ENCODE measurements at regions not wholly inside any gene's neighbourhood (a gene's known extent, or its start where the extent isn't known, plus 50 kb on each side); places are given as distances from the start of the nearest gene placed in this dataset.

- DNase-seq (ENCODE audit: low read depth) = no peak
Observed at GRCh38 chr18:2172881-2173280, 398.4 kb downstream of the METTL4 start.

DNA sequence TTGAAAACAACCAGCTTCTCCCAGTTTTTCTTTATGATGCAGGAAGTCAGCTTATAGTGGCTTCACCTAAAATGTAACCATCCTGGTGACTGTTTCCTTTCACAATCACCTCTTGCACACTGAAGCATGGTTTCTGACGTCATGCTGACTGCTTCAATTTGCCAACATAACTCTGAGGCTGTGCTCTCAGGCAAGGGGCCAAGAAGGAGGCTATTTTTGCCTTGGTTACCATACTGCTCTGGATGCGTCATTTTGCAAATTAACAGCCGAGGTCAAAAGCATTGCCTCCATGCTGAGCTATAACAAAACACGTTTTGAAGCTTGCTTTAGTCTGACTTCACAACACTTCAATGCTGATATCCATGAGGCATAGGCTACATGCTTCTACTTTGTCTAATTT lies 397.8 kb downstream of the METTL4 start:
- DNase-seq (ENCODE audit: low read depth) = peak; percentile 14

- DNase-seq (ENCODE audit: low read depth) = no peak
Observed at GRCh38 chr18:2178036-2178435, 393.3 kb downstream of the METTL4 start.

DNA sequence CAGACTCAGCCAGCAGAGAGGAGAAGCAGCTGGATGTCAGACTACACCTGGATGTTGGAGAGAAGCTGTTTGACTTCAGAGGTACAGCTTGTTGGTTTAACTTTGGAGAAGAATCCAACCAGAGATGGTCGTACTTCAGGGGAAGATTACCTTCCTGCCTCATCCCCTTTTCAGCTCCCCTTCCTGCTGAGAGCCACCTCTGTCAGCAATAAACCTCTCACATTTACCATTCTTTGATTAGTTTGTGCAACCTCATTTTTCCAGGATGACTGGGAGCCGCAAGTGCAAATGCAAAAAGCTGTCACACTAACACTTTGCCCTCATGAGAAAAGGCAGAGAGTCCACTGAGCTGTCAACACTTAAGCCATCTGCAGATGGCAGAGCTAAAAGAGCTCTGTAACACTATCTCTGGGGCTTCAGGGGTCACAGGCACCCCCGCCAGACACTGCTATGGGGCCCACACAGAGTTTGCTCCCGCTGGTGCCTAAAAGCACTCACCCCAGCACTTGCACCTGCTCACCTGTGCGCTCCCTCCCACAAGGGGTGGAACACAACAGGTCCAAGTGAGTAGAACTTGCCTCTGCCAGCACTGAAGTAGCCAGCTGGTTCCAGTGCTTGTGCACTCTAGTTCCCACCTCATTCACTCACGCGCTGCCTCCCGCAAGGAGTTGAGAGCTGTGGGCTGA lies 391.7 kb downstream of the METTL4 start:
- no peak for DNase-seq (ENCODE audit: low read depth)

DNA sequence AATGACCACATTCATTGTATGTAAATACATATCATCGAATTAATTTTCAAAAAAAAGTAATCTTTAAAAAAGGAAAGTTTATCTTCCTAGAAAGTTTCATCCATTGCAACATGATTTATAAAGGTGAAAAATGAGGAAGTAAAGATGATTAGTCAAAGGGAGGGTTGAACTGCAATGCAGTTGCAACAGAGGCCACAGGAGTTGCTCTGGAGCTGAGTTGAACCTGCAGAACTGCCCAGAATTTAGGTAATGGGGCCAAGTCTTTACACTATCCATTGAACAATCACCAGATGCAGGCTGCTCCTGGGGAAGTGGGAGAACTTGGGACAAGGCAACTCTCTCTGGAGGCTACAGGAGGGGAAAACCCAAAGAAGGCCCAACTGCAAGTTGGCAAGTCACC lies 390.7 kb downstream of the METTL4 start:
- DNase-seq (ENCODE audit: low read depth) = no peak

- DNase-seq (ENCODE audit: low read depth) = no peak
Observed at GRCh38 chr18:2183432-2183831, 387.9 kb downstream of the METTL4 start.

GRCh38 chr18:2186967-2187366 lies 384.3 kb downstream of the METTL4 start:
- DNase-seq (ENCODE audit: low read depth) = no peak

- DNase-seq (ENCODE audit: low read depth) = no peak
Observed at GRCh38 chr18:2188258-2188657, 383.0 kb downstream of the METTL4 start.

GRCh38 chr18:2191180-2191790 lies 380.0 kb downstream of the METTL4 start:
- DNase-seq (ENCODE audit: low read depth) = no peak

DNA sequence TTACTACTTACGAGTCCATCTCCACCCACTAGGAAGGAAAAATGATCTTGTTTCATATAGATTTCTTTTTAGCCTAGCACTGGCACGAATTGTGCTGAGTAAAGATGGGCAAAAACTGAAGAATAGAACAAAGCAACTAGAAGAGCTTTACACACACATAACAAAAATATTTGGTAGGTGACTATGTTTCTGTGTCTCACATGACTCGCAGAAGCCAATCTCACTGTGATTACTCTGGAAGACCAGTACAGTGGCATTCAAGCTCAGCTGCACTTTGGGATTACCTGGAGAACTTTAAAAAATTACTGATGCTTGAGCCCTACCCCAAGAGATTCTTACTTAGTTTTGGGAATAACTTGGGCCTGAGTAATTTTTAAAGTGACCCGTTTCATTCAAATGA lies 378.7 kb downstream of the METTL4 start:
- no peak for DNase-seq (ENCODE audit: low read depth)

GRCh38 chr18:2197946-2198345 lies 373.4 kb downstream of the METTL4 start:
- no peak for DNase-seq (ENCODE audit: low read depth)

GRCh38 chr18:2199060-2199459 lies 372.2 kb downstream of the METTL4 start:
- no peak for DNase-seq (ENCODE audit: low read depth)

GRCh38 chr18:2201036-2201600 lies 370.2 kb downstream of the METTL4 start:
- DNase-seq (ENCODE audit: low read depth) = no peak

DNA sequence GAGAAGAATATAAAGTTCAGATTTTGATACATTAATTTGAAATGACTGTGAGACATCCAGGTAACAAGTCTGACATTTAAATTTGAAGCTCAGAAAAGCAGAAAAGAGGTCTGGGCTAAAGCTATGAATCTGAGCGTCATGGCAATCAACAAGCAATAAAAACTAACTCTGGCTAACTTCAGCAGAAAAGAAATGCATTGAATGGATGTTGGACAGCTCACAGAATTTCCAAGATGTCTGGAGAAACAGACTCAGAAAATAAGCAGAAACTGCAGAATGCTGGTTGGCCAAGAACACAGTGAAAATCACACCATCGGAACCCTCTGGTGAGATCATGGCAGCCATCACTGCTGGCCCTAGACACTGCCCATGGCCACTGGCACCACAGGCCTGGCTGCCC lies 366.6 kb downstream of the METTL4 start:
- DNase-seq (ENCODE audit: low read depth) = no peak

- no peak for DNase-seq (ENCODE audit: low read depth)
Observed at GRCh38 chr18:2207294-2207693, 364.0 kb downstream of the METTL4 start.

DNA sequence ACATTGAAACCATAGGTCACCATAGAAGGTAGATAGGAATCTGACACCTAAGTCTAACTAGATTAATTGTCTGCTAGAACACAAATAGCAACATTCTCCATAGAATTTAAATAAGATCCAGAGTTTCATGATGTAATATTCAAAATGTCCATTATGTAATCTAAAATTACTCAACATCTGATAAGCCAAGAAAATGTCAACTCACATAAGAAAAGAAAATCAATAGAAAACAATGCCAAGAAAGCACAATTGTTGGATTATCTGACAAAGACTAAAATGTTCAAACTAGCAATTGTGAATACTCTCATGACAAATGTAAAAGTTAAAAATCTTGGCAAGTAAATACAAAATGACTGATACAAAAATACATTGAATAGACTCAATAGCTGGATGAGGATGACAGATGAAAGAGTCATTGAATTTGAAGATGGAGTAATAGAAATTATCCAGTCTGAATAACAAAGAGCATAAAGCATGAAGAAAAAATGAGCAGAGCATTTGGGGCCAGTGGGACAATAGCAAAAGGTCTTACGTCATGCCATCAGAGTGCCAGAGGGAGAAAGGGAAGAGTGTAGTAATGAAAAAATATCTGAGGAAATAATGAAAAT lies 358.6 kb downstream of the METTL4 start:
- DNase-seq (ENCODE audit: low read depth) = no peak

DNA sequence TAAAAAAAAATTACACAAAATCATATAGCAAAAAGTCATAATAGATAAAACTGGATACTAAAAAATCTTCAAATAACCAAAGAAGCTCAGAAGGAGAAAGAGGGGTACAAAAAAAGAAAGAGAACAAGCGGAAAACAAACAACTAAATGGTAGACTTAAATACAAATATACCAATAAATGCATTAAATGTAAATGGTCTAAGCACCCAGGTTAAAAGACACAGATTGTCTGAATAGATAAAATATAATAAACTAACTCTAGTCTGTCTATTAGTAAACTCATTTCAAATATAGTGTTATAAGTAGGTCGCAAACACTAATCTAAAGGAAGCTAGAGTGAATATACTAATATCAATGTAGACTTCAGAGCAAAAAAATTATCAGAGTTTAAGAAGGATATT lies 357.4 kb downstream of the METTL4 start:
- no peak for DNase-seq (ENCODE audit: low read depth)

DNA sequence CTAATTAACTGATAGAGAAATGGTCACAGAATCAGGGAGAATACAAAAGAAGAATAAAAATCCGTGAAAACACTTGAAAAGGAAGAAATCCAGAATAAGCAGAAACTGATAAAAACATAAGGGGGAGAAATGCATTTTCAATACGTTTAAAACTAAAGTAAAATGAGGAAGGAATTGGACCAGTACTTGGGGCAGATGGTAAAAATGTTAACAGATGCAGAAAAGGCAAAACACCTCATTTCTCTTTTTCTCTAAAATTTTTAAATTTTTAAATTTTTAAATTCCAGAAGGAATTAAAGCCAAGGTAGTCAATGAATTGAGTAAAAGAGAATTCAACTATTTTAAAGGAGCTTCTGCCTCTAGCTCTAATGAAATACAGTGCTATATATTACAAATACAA lies 353.9 kb downstream of the METTL4 start:
- DNase-seq (ENCODE audit: low read depth) = no peak

GRCh38 chr18:2218101-2218500 lies 353.2 kb downstream of the METTL4 start:
- DNase-seq (ENCODE audit: low read depth) = no peak

- no peak for DNase-seq (ENCODE audit: low read depth)
Observed at GRCh38 chr18:2219706-2220105, 351.6 kb downstream of the METTL4 start.

DNA sequence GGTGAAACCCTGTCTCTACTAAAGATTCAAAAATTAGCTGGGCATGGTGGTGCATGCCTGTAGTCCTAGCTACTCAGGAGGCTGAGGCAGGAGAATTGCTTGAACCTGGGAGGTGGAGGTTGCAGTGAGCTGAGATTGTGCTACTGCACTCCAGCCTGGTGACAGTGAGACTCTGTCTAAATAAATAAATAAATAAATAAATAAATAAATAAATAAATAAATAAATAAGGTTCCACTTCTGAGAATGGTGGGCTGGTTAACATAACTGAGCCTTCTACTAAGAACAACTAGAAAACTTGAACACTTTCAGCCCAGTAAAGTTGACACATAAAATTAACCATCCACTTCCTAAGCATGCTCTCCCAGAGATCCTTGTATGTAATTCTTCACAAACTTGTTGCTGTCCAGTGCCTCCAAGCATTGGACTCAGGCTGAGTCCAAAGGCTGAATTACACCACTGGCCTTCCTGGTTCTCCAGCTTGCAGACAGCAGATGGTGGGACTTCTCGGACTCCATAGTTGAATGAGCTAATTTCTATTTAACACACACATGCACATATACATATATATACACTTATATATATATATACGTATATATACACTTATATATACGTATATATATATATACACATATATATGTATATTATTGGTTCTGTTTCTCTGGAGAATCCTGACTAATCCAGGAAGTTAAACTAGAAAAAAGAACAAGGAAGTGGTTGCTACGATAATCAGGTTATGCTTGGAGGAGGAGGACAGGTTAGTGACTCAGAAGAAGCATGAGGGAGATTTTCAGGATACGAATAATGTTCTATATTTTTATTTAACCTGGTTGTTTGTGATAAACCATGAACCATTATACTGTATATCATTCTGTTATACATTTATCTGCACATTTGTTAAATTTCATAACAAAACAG lies 348.8 kb downstream of the METTL4 start:
- no peak for DNase-seq (ENCODE audit: low read depth)

GRCh38 chr18:2223449-2223848 lies 347.9 kb downstream of the METTL4 start:
- no peak for DNase-seq (ENCODE audit: low read depth)

Measured in HS-27A (cell line).